ENCODE measurements at regions not wholly inside any gene's neighbourhood (a gene's known extent, or its start where the extent isn't known, plus 50 kb on each side); places are given as distances from the start of the nearest gene placed in this dataset.
"Not testable (repeated sequence)": the region's sequence is repeated elsewhere in the genome, so short reads cannot be mapped to it uniquely, and the experiment has no call there.

- no peak for DNase-seq
Measured at GRCh38 chr3:145673838-145674237, 487.1 kb downstream of the PLOD2 start.

GRCh38 chr3:145678401-145678800 lies 482.6 kb downstream of the PLOD2 start:
- DNase-seq: no peak

GRCh38 chr3:145681181-145681580 lies 479.8 kb downstream of the PLOD2 start:
- no peak for DNase-seq

- DNase-seq: not testable (repeated sequence)
Measured at GRCh38 chr3:145687978-145688377, 473.0 kb downstream of the PLOD2 start.

DNA sequence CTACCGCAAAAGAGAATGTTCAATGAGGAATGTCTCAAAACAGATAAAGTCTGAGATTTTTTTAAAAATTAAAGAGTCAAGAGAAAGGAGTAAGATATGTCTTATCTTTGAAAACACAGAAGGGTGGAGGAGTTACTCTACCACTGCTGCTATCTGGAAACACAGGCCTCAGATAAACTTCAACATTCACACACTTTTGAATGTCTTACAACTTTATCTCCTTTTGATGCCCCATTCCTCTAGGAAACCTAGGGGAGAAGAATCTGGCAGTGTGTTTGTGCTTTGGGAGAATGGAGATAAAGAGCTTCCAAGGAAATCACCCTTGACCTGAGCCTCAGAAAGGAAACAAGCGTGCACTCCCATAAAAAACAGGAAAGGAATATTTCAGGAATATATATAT lies 468.2 kb downstream of the PLOD2 start:
- no peak for DNase-seq

DNA sequence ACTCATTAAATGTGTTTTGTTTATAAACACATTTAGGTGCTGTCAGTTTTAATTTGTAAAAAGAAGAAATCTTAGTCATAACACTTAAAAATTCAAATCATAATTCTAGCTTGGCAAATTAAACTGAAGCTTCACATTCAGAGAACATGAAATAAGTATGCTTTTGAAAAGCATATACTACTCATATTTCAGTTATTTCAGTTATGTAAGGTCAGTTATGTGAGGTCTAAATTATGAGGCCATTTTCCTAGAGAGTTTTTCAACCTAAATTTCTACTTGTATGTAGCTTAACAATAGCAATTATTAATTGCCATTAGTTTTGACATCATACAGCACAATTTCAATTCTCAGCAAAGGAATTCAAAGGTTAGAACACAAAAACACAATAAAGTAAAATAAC lies 465.0 kb downstream of the PLOD2 start:
- no peak for DNase-seq

DNA sequence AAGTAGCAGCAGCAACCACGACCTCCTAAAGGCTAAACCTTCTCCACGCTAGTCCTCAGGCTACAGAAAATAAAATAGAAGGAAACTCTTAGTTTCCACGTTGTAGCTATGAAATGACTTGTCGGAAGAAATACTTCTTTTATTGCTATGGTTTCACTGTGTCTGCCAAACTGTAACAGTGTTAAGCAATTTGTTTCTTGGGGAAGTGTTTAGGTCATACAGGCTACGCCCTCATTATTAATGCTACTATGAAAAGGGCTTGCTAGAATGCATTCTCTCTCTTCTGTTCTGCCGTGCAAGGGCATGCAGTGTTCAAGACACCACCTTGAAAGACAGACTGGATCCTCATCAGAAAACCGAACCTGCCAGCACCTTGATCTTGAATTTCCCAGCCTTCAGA lies 462.7 kb downstream of the PLOD2 start:
- no peak for DNase-seq

DNA sequence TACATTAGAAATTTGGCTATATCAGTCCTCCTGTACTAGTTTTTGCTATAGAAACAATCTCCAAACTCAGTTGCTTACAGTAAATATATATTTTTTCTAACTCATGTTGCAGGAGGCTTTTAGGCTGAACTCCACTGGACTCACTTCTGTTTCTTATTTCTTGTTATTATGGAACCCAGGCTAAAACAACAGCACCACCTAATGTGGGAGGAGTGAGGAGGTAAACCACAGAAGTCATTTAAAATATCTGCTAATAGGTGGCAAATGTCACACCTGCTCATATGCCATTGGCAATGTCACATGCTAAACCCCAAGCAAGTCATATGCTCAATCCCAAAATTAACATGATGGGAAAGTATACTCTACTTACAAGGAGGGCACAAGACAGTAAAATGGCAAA lies 462.2 kb downstream of the PLOD2 start:
- DNase-seq: no peak

- no peak for DNase-seq
Measured at GRCh38 chr3:145704020-145704419, 457.0 kb downstream of the PLOD2 start.

GRCh38 chr3:145709779-145710178 lies 451.2 kb downstream of the PLOD2 start:
- not testable (repeated sequence) for DNase-seq

DNA sequence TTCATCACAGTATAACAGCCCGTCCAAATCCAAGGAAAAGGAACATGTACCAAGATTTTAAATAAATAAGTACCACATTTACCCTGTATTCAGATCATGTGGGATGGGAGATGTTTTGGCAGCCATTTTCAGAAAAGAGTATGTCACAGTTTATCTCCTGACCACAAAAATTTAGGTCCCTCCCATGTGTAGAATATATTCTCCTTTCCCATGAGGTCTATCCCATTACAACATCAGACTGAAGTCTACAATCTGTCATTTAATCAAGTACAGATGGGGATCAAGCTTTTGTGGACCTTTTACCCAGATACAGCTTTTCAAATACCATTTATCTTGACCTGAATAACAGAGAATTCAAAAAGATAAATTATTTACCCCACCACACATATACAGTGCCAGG lies 444.5 kb downstream of the PLOD2 start:
- DNase-seq: no peak

DNA sequence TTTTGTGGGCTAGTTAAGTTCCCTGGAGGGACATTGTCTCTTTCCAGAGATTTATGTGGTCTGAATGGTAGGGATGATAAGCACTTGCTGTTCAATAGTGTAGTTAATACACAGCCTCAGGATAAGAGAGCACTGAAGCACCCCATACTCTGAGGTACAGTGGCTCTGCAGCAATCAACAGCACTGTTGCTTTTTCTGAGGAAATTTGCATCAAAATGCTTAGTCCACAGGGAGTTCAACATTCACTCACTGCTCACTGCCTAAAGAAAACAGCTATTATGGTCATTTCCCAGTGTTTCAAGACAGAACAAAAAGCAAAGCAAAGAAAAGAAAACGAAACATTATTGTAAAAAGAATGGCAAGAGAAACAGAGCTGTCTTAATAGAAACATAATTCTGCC lies 441.9 kb downstream of the PLOD2 start:
- no peak for DNase-seq

- DNase-seq: no peak
Measured at GRCh38 chr3:145721273-145721805, 439.6 kb downstream of the PLOD2 start.

- no peak for DNase-seq
Measured at GRCh38 chr3:145721815-145722214, 439.2 kb downstream of the PLOD2 start.

GRCh38 chr3:145727476-145727875 lies 433.5 kb downstream of the PLOD2 start:
- DNase-seq: no peak

GRCh38 chr3:145735631-145736030 lies 425.4 kb downstream of the PLOD2 start:
- no peak for DNase-seq

DNA sequence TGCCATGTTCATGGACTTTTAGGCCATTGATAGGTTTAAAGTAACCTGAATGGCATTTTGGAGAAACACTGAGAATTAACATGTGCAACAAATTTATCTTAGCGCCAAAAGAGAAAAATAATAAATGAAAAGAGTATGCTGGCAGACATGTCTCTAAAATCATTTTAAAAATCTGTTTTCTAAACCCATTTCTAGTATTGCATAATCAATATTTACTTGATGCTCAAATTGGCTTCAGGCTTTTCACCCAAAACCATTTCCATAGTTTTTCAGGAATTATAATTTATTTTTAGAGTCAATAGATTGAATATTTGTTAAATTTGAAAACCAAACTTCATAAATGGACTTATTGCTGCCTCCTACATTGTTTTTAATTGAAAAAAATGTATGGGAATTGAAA lies 423.0 kb downstream of the PLOD2 start:
- no peak for DNase-seq

DNA sequence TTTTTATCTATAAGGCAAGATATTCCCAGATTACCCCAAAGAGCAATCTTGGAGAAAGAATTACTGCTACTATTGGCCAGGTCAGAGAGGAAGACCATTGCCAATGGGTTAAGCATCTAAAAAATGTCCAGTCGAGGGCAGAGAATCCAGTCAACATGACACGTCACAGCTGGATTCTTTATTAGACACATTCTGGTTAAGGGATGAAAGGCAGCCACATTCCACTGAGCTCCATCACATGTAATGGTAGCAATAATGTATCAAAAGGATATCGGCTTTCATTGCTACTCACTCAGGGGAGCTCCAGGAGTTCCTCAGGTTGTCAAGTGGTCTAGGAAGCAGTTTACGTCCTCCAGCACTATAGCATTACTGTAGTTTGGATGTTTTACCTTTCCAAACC lies 421.1 kb downstream of the PLOD2 start:
- DNase-seq: no peak

DNA sequence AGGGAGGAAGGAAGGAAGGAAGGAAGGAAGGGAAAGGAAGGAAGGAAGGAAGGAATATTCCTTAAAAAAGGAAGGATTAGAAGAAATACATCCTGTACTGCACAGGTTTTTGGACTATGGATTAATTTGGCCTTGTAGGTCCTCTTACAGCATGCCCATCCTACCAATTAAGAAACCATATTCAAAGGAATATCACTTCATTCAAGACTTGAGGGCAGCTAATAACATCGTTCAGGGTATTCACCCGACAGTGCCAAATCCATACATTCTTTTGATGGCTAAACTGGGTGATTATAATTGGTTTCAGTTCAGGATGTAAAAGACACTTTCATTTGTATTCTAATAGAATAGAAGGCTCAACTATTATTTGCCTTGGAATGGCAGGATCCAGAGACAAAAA lies 410.3 kb downstream of the PLOD2 start:
- no peak for DNase-seq

DNA sequence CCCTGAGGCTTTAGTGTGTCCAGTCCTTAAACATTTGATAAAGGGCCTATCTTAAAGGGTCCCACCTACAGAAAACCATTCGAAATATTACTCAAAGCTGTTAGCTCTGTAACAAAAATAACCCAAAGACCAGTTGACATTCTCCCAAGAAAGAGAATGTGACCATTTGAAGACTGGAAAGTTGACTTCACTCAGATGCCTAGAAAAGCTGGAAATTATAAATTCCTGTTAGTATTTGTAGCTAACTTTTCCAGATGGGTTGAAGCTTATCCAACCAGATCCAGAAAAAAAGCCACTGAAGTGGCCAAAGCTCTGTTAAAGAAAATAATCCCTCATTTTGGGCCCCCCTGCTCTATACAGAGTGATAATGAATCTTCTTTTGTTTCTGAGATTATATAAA lies 408.4 kb downstream of the PLOD2 start:
- DNase-seq: no peak

GRCh38 chr3:145754605-145755289 lies 406.2 kb downstream of the PLOD2 start:
- no peak for DNase-seq

GRCh38 chr3:145760036-145760435 lies 400.9 kb downstream of the PLOD2 start:
- DNase-seq: no peak

DNA sequence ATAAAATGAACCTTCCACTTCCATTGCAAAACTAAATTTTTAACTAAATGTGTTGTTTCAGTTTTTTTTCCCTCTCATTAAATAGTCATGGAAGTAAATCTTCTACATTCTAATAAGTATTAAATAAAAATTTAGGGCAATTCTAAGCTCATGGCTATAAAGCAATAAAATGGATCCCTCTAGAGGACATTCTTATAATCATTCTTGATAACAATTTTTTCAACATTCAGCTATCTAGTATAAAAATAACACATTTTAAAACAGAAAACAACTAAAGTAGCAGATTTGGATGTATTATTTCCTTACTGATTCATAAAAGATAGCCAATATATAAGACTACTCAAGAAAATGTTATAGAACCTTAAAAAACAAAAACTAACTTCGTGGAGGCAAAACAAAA lies 393.1 kb downstream of the PLOD2 start:
- no peak for DNase-seq

DNA sequence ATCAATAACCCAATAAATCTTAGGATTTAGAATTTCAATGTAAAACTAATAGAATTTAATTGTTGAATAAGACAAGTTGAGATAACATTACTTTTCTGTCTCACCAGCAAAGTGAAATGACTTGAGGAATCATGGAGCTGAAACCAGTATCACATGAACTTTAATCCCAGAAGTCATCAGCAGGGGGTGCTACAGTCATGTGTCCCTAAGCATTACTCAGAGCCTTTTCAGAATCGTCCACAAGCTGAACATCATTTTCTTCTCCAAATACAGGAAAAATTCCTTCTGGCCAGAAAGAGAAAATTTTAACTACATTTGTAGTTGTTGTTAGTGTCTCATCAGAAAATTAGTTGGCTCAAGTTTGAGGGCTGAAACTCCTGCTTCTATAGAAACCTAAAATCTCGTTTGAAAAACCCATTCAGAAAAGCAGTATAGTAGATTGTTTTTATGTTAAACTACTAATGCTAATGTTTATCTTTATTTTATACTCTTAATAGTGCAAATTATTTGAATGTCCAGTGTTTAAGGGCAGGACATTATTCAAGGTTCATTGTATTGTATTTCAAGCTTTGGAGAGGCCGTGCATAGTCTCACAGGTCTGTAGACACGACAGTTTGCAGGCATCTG lies 384.1 kb downstream of the PLOD2 start:
- DNase-seq: no peak

DNA sequence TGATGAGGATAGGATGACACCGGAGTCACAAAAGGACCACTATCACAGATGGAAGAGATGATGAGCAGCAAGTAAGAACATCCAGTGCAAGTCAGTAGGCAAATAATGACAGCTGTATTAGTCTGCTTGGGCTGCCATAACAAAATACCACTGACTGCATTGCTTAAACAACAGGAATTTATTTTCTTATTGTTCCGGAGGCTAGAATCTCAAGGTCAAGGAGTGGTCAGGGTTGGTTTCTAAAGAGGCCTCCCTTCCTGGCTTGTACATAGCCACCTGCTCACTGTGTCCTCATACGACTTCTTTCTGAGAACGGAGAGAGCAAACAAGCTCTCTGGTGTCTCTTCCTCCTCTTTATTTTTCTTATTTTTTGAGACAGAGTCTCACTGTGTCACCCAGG lies 380.7 kb downstream of the PLOD2 start:
- DNase-seq: no peak
